ENCODE measurements at regions not wholly inside any gene's neighbourhood (a gene's known extent, or its start where the extent isn't known, plus 50 kb on each side); places are given as distances from the start of the nearest gene placed in this dataset.

- no peaks in the 10 kb centered on the region for H4K20me1 ChIP-seq (ENCODE audit: control insufficient read depth, extremely low read depth, insufficient read depth, low read length)
- H3K4me2 ChIP-seq (ENCODE audit: control insufficient read depth, extremely low read depth, insufficient read depth, low read depth, low read length): no peak overlapping the region
- no peak for DNase-seq (ENCODE audit: low read depth, low spot score)
- no peak for TF ChIP-seq CTCF (optimal IDR thresholded peaks at IDR 0.05 in 1 of 3, IDR thresholded peaks at IDR 0.05 in 1 of 3, conservative IDR thresholded peaks at IDR 0.05 in 1 of 3; ENCODE audit: extremely low read depth in 1 of 3, insufficient read depth in 2 of 3, low read length in 3 of 3)
- no peak for TF ChIP-seq EZH2 (IDR thresholded peaks at IDR 0.05; ENCODE audit: low read length)
- dilution Hi-C loops (cut with MboI; ENCODE audit: extremely low pct_ligation_motif_present, low sequenced_read_pairs): no loop called here
- no peaks in the 10 kb centered on the region for H3K36me3 ChIP-seq (ENCODE audit: control insufficient read depth in 2 of 2, extremely low read depth in 1 of 2, insufficient read depth in 2 of 2, low read length in 2 of 2)
- H3K9me1 ChIP-seq (ENCODE audit: control insufficient read depth, extremely low read depth, insufficient read depth, low read length): no peaks in the 10 kb centered on the region
- H3K4me3 ChIP-seq (ENCODE audit: control insufficient read depth in 2 of 3, extremely low read depth in 1 of 3, insufficient read depth in 2 of 3, low read depth in 1 of 3, low read length in 3 of 3): no peak overlapping the region
- H3K9me3 ChIP-seq (ENCODE audit: control insufficient read depth, low read depth, low read length): no peaks in the 10 kb centered on the region
- H2AFZ ChIP-seq (ENCODE audit: control insufficient read depth, low read length): no peak overlapping the region
- H3K27me3 ChIP-seq (ENCODE audit: control insufficient read depth, extremely low read depth, insufficient read depth, low read length): no peaks in the 10 kb centered on the region
- H3K9ac ChIP-seq (ENCODE audit: control insufficient read depth, extremely low read depth, insufficient read depth, low read length): no peak overlapping the region
- H3K27ac ChIP-seq (ENCODE audit: control insufficient read depth, insufficient read depth, low read length): no peak overlapping the region
- peak; percentile 29 for FAIRE-seq
- H3K79me2 ChIP-seq (ENCODE audit: control insufficient read depth, insufficient read depth, low read length): no peaks in the 10 kb centered on the region
- H3K4me1 ChIP-seq (ENCODE audit: control insufficient read depth, extremely low read depth, insufficient read depth, low read length): peaks cover 6% of the 10 kb centered on the region
These were observed 160.2 kb upstream of the CPEB2 start for GRCh38 chr4:14841801-14842768.

- peaks cover 6% of the 10 kb centered on the region for H3K4me1 ChIP-seq (ENCODE audit: control insufficient read depth, extremely low read depth, insufficient read depth, low read length)
- H3K79me2 ChIP-seq (ENCODE audit: control insufficient read depth, insufficient read depth, low read length): no peaks in the 10 kb centered on the region
- no peaks in the 10 kb centered on the region for H4K20me1 ChIP-seq (ENCODE audit: control insufficient read depth, extremely low read depth, insufficient read depth, low read length)
- no peak for DNase-seq (ENCODE audit: low read depth, low spot score)
- no peak overlapping the region for H3K4me3 ChIP-seq (ENCODE audit: control insufficient read depth in 2 of 3, extremely low read depth in 1 of 3, insufficient read depth in 2 of 3, low read depth in 1 of 3, low read length in 3 of 3)
- no peak overlapping the region for H3K9ac ChIP-seq (ENCODE audit: control insufficient read depth, extremely low read depth, insufficient read depth, low read length)
- no peaks in the 10 kb centered on the region for H3K27me3 ChIP-seq (ENCODE audit: control insufficient read depth, extremely low read depth, insufficient read depth, low read length)
- TF ChIP-seq EZH2 (IDR thresholded peaks at IDR 0.05; ENCODE audit: low read length) (no peak), CTCF (optimal IDR thresholded peaks at IDR 0.05 in 1 of 3, IDR thresholded peaks at IDR 0.05 in 1 of 3, conservative IDR thresholded peaks at IDR 0.05 in 1 of 3; ENCODE audit: extremely low read depth in 1 of 3, insufficient read depth in 2 of 3, low read length in 3 of 3) (no peak)
- dilution Hi-C loops (cut with MboI; ENCODE audit: extremely low pct_ligation_motif_present, low sequenced_read_pairs): no loop called here
- H3K4me2 ChIP-seq (ENCODE audit: control insufficient read depth, extremely low read depth, insufficient read depth, low read depth, low read length): no peak overlapping the region
- H3K9me3 ChIP-seq (ENCODE audit: control insufficient read depth, low read depth, low read length): no peaks in the 10 kb centered on the region
- no peak overlapping the region for H3K27ac ChIP-seq (ENCODE audit: control insufficient read depth, insufficient read depth, low read length)
- no peak for FAIRE-seq
- H2AFZ ChIP-seq (ENCODE audit: control insufficient read depth, low read length): no peak overlapping the region
- H3K36me3 ChIP-seq (ENCODE audit: control insufficient read depth in 2 of 2, extremely low read depth in 1 of 2, insufficient read depth in 2 of 2, low read length in 2 of 2): no peaks in the 10 kb centered on the region
- no peaks in the 10 kb centered on the region for H3K9me1 ChIP-seq (ENCODE audit: control insufficient read depth, extremely low read depth, insufficient read depth, low read length)
These were observed 159.2 kb upstream of the CPEB2 start for GRCh38 chr4:14842964-14843630.
